Bronchial epithelial cell (primary cell): ENCODE measurements at regions not wholly inside any gene's neighbourhood (a gene's known extent, or its start where the extent isn't known, plus 50 kb on each side); places are given as distances from the start of the nearest gene placed in this dataset.

Experiments
- DNase-seq: peaks from one replicate; pipeline ENCODE4 v3.0.0-alpha.2; 2010; ENCODE audit warnings: low read depth
- FAIRE-seq: peaks from 2 replicates; lab custom pipeline; 2011; peaks lifted over from hg19 to GRCh38; lab: Jason Lieb, UNC
- H3K27me3 ChIP-seq: 2 replicates; pipeline ENCODE4 v1.5.1; 2011; ENCODE audit warnings: low read length; ENCODE audit not compliant: control insufficient read depth, insufficient read depth
- H3K36me3 ChIP-seq: 2 replicates; pipeline ENCODE4 v1.5.1; 2011; ENCODE audit warnings: low read length; ENCODE audit not compliant: control insufficient read depth, insufficient read depth
- H3K4me3 ChIP-seq: 2 replicates; pipeline ENCODE4 v1.5.1; 2011; ENCODE audit warnings: mild to moderate bottlenecking, low read depth, low read length, control low read depth
- CTCF ChIP-seq: IDR thresholded peaks from 2 replicates; pipeline ENCODE4 v1.5.1; 2011; ENCODE audit warnings: mild to moderate bottlenecking, moderate library complexity, low read length, control low read depth, inconsistent platforms; ENCODE audit not compliant: insufficient read depth, severe bottlenecking

- no peaks in the 10 kb centered on the region for H3K36me3 ChIP-seq
- no peak for TF ChIP-seq CTCF
- H3K27me3 ChIP-seq = no peaks in the 10 kb centered on the region
- no peak overlapping the region for H3K4me3 ChIP-seq
- FAIRE-seq (no peak), DNase-seq (peak; percentile 30)
Measured at GRCh38 chr15:38895326-38896255, 331.0 kb upstream of the RASGRP1 start.

GRCh38 chr15:38896647-38897046, 332.0 kb upstream of the RASGRP1 start:
- Histone ChIP-seq H3K4me3 (no peak overlapping the region), H3K27me3 (no peaks in the 10 kb centered on the region), H3K36me3 (no peaks in the 10 kb centered on the region)
- TF ChIP-seq CTCF = no peak
- FAIRE-seq (no peak), DNase-seq (no peak)

- no peak for FAIRE-seq
- no peaks in the 10 kb centered on the region for H3K27me3 ChIP-seq
- H3K4me3 ChIP-seq = no peak overlapping the region
- H3K36me3 ChIP-seq = no peaks in the 10 kb centered on the region
- no peak for DNase-seq
- TF ChIP-seq CTCF = no peak
Measured at GRCh38 chr15:38897551-38897950, 332.9 kb upstream of the RASGRP1 start.

- no peak for TF ChIP-seq CTCF
- H3K36me3 ChIP-seq = no peaks in the 10 kb centered on the region
- DNase-seq (no peak), FAIRE-seq (no peak)
- H3K4me3 ChIP-seq = no peak overlapping the region
- H3K27me3 ChIP-seq = no peaks in the 10 kb centered on the region
Measured at GRCh38 chr15:38898236-38898635, 333.6 kb upstream of the RASGRP1 start.

- DNase-seq (peak; percentile 68), FAIRE-seq (no peak)
- TF ChIP-seq CTCF = no peak
- H3K36me3 ChIP-seq = no peaks in the 10 kb centered on the region
- no peak overlapping the region for H3K4me3 ChIP-seq
- H3K27me3 ChIP-seq = no peaks in the 10 kb centered on the region
Measured at GRCh38 chr15:38899300-38899699, 334.7 kb upstream of the RASGRP1 start.
